A673 (cell line): ENCODE measurements at regions not wholly inside any gene's neighbourhood (a gene's known extent, or its start where the extent isn't known, plus 50 kb on each side); places are given as distances from the start of the nearest gene placed in this dataset.

Experiments used
- EZH2 ChIP-seq: fragments of 200-600 bp; sonication (generic); IDR thresholded peaks from 2 replicates; pipeline ENCODE4 v1.6.1; 2017; ENCODE audit warnings: borderline replicate concordance, low read depth, mild to moderate bottlenecking, mixed read lengths, antibody characterized with exemption, low read length; ENCODE audit not compliant: poor library complexity, severe bottlenecking
- TF ChIP-seq, protein P1 (sequence below): fragments of 300-800, 200-600 bp; sonication (generic); conservative IDR thresholded peaks from 2 replicates; pipeline ENCODE4 v1.5.1; 2017; ENCODE audit warnings: low read depth, mild to moderate bottlenecking, antibody characterized with exemption, low read length, moderate library complexity, mixed read lengths

DNA sequence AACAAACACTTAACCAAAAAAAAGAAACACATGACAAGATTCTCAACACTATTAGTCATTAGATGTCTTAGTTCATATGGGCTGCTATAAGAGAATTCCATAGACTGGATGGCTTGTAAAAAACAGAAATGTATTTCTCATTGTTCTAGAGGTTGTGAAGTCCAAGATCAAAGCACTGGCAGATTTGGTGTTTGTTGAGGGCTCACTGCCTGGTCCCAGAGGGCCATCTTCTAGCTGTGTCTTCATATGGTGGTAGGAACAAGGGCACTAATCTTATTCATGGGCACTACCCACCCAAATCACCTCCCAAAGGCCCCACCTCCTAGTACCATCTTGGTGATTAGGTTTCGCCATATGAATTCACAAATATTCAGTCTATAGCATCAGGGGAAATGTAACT, 162.5 kb upstream of the SDK2 start:
- TF ChIP-seq, protein P1, sequence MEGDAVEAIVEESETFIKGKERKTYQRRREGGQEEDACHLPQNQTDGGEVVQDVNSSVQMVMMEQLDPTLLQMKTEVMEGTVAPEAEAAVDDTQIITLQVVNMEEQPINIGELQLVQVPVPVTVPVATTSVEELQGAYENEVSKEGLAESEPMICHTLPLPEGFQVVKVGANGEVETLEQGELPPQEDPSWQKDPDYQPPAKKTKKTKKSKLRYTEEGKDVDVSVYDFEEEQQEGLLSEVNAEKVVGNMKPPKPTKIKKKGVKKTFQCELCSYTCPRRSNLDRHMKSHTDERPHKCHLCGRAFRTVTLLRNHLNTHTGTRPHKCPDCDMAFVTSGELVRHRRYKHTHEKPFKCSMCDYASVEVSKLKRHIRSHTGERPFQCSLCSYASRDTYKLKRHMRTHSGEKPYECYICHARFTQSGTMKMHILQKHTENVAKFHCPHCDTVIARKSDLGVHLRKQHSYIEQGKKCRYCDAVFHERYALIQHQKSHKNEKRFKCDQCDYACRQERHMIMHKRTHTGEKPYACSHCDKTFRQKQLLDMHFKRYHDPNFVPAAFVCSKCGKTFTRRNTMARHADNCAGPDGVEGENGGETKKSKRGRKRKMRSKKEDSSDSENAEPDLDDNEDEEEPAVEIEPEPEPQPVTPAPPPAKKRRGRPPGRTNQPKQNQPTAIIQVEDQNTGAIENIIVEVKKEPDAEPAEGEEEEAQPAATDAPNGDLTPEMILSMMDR: no peak
- TF ChIP-seq EZH2: no peak
